DMS53 treated with DMSO at 0.1 percent for 48 hours (cell line): ENCODE measurements at regions not wholly inside any gene's neighbourhood (a gene's known extent, or its start where the extent isn't known, plus 50 kb on each side); places are given as distances from the start of the nearest gene placed in this dataset.
"Not testable (repeated sequence)": the region's sequence is repeated elsewhere in the genome, so short reads cannot be mapped to it uniquely, and the experiment has no call there.

Experiments used
- DNase-seq: peaks from one replicate; lab custom pipeline; 2025; ENCODE audit not compliant: unreplicated experiment; lab: John Stamatoyannopoulos, UW

DNA sequence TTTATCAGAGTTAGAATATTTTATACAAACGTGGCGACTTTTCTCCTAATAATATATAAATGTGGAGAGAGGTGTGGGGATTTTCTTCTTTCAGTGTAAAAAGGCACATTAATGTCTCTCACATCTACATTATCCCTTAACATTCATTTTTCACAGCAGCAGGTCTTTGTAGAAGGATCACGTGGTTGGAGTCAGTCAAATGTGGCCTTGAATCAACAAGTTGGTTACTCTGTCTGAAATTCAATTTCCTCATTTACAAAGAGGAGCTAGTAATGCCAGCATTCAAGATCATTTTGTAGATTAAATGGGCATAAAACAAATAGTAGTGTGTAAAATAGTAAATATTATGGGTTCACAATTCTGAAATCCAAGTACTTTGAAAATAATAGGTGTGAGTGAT is 183.1 kb upstream of the SEMA3E start:
- peak; percentile 25 for DNase-seq

DNA sequence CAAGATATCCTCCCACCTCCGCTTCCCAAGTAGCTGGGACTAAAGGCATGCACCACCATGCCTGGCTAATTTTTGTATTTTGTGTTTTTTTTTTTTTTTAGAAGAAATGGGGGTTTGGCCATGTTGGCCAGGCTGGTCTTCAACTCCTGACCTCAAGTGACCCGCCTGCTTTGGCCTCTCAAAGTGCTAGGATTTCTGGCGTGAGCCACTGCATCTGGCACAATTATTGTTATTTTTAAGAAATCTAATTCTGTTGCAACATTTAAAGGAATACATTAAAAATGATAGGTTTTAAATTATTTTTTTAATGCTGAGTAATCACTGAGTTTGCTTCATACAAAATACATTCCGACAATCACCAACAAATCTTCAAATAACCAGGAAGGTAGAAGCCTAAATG is 178.1 kb upstream of the SEMA3E start:
- no peak for DNase-seq

GRCh38 chr7:83824214-83824613 is 175.3 kb upstream of the SEMA3E start:
- DNase-seq: no peak

DNA sequence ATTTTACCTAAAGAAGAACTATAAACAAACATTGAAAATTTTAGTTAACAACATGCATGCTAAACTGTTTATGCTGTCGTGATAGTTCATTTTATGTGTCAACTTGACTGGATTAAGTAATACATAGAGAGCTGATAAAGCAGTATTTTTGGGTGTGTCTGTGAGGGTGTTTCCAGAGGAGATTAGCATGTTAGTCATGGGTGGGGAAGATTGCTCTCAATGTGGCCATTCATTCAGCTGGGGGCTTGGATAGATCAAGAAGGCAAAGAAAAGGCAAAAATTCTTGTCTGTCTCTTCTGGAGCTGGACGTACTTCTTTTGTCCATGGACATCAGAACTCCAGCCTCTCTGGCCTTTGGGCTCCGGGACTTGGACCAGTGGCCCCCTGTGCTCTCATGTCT is 172.9 kb upstream of the SEMA3E start:
- no peak for DNase-seq

DNA sequence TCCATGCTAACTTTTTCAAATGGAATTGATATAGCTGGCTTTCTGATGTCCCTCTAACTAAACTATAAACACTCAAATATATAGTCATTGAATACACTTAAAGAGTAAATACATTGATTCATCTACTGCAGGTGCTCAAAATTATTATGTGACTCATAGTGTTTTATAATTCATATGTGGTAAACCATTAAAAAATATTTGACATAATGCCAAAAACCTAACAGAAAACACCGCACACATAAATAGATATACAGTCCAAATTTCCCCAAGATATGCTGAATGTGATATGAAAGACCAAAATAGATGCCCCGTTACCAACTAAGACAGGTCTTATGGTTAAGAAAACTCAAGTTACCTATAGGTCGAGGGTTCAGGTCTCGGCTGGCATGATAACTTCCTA is 171.7 kb upstream of the SEMA3E start:
- no peak for DNase-seq

- DNase-seq: no peak
These were observed 171.0 kb upstream of the SEMA3E start for GRCh38 chr7:83819911-83820310.

DNA sequence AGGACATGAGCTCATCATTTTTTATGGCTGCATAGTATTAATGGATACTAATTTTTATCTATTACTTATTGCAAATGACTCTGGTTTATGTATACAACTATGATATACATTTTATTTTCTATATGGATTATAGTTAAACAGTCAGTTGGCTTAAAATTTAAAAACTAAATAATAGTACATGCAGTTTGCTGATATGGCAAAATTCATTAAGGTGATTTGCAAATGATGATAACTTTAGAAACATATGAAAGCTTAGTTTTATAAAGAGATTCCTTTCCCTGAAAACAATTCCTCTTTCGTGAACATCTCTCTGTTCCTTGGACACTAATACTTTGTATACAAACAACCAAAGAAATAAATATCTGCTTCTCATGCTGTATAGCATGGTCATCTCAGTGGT is 165.5 kb upstream of the SEMA3E start:
- DNase-seq: no peak

DNA sequence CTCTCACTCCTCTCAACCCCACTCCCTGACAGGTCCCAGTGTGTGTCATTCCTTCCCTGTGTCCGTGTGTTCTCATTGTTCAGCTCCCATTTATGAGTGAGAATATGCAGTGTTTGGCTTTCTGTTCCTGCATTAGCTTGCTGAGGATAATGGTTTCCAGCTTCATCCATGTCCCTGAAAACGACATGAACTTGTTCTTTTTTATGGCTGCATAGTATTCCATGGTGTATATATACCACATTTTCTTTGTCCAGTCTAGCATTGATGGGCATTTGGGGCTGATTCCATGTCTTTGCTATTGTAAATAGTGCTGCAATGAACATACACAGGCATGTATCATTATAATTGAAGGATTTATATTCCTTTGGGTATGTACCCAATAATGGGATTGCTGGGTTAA is 163.6 kb upstream of the SEMA3E start:
- not testable (repeated sequence) for DNase-seq

DNA sequence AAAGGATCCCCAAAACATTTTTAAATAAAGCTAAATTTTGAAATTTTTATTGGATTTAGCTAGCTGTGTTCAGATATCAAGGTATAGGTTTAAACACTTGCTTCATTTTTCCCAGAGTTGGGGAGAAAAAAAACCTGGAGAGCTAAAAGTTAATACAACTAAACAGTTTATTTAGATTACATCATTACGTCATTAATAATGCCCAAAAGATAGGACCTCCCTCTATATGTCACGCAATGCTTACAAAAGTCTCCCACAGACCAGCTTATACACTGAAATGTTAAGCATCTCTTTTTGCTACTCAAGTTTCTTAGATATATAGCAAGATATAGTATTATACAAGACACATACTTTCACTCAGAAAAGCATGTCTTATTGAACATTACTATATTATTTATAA is 160.0 kb upstream of the SEMA3E start:
- DNase-seq: no peak

DNA sequence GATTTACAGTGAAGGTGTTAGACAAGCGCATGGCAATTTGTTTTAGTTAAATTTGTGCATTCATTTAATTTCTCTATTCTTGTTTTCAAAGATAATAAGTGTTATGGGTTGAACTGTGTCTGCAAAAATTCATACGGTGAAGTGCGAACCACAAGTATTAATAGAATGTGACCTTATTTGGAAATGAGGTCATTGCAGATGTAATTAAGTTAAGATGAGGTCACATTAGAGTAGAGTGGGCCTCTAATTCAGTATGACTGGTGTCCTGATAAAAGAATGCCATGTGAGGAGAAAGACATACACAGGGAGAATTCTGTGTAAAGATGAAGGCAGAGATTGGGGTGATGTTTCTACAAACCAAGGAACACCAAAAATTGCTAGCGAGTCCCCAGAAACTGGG is 158.8 kb upstream of the SEMA3E start:
- DNase-seq: no peak

DNA sequence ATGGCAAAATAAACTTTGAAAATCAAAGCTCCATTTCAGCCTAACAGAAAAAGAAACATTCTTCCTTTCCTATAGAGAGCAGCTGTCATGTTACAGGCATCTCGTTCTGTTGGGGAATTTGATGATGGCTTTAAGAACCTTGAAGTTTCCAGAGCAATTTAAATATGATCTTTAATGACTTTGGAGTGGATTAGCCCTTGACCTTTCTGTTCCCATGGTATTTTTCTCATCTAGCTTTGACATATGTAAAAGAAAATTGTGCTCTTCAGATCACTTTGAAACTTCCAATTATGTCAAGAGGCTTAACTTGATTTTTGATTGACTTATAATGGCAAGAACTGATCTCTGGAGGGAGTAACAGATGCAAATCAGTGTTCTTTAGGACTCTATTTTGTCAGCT is 157.6 kb upstream of the SEMA3E start:
- no peak for DNase-seq

- no peak for DNase-seq
These were observed 150.4 kb upstream of the SEMA3E start for GRCh38 chr7:83799333-83799732.

- DNase-seq: no peak
These were observed 149.6 kb upstream of the SEMA3E start for GRCh38 chr7:83798489-83798888.

DNA sequence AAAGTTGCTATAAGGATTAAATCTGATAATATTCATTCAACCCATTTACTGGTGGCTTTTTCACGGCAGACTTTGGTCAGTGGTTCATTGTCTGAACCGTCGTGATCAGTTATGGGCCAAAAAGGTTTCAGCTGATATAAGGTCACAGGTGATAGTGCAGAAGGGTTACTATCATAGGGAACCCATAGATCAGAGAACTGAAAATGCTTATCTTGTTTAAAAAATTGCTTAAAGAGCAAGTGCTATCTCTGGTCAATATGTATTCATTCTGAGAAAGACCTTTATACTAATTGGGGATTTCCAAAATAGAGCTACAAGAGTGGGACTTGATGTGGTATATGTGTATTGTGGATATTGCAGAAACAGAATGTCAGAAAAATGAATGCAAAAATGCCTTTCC is 147.8 kb upstream of the SEMA3E start:
- DNase-seq: no peak

GRCh38 chr7:83794829-83795228 is 145.9 kb upstream of the SEMA3E start:
- DNase-seq: no peak

- no peak for DNase-seq
These were observed 144.6 kb upstream of the SEMA3E start for GRCh38 chr7:83793558-83793957.

- DNase-seq: no peak
These were observed 142.8 kb upstream of the SEMA3E start for GRCh38 chr7:83791737-83792136.

- DNase-seq: no peak
These were observed 137.9 kb upstream of the SEMA3E start for GRCh38 chr7:83786858-83787257.

DNA sequence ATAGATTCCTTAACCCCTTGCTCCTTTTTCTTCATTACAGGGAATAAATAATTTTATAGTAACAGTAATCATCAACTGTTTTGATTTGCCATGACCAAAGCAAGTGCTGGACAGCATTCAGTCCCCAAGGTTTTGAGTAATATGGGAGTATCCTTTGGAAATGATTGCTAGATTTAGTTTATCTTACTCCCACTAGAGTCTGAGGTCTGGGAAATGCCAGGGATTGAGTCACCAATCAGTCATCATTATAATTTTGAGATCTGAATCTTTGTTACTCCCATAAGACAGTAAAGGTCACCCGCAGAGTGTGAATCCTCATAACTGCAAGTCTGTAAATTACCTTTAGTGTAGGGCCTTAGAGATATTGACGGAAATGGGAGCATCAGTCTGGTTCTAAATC is 133.7 kb upstream of the SEMA3E start:
- no peak for DNase-seq

- no peak for DNase-seq
These were observed 129.1 kb upstream of the SEMA3E start for GRCh38 chr7:83778073-83778443.

DNA sequence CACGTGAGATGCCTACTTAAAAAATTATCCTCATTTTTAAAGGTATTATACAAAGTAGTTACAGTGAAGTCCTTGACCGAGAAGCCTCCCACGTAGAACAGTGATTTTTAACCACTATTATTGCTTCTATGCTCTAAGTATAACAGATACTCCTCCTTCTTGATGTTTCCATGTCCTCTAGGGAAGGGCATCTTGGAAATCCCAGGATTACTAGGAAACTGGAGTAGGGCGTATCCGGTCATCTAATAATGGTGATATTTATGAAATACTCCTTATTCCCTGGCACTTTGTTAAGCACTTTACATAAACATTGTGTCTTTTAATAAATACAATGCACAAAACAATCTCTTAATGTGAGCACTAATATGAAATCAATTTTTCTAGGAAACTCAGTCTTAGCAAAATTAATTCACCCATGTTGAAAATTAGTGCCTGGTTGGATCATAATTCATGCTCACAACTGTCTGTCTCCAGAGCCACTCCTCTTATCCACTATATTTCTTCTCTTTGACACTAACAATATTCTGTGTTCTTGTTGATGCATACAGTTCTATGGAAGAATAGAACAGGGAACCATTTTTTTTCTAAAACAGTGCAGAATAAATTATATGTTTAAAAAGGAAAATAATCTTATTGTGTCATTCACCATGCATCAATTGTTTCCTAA is 128.6 kb upstream of the SEMA3E start:
- DNase-seq: no peak

- peak; percentile 48 for DNase-seq
These were observed 120.5 kb upstream of the SEMA3E start for GRCh38 chr7:83769407-83769806.

DNA sequence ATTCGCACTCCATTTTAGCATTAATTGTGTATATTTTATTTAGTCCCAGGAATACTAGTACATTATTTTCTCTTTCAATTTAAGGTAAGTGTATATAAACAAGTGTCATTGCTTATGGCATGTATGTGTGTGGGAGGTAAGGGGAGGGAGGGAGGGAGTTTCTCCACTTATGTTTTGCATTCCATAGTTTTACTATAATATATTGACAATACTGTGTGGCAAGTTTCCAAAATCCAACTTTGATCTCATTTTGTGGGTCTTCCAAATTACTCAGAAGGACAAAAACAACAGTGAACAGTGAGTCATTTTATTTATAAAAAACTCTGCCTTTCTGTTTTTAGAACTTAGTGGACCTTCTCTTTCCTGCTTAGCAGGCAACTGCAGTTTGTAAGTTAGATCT is 102.3 kb upstream of the SEMA3E start:
- DNase-seq: no peak

GRCh38 chr7:83749495-83749894 is 100.6 kb upstream of the SEMA3E start:
- no peak for DNase-seq
